GM21825 (cell line): ENCODE measurements at regions not wholly inside any gene's neighbourhood (a gene's known extent, or its start where the extent isn't known, plus 50 kb on each side); places are given as distances from the start of the nearest gene placed in this dataset.
"Not testable (repeated sequence)": the region's sequence is repeated elsewhere in the genome, so short reads cannot be mapped to it uniquely, and the experiment has no call there.

ENCODE experiments used
- ATAC-seq: cut with Tn5 transposase; IDR thresholded peaks from one replicate; pipeline ENCODE4 v1.9.1; 2021; ENCODE audit warnings: mild to moderate bottlenecking, moderate library complexity; ENCODE audit not compliant: unreplicated experiment

DNA sequence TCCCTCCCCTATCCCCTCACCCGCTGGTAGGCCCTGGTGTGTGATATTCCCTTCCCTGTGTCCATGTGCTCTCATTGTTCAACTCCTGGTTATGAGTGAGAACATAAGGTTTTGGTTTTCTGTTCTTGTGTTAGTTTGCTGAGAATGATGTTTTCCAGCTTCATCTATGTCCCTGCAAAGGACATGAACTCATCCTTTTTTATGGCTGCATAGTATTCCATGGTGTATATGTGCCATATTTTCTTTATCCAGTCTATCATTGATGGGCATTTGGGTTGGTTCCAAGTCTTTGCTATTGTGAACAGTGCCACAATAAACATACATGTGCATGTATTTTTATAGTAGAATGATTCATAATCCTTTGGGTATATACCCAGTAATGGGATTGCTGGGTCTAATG is 217.8 kb downstream of the TLE3 start:
- not testable (repeated sequence) for ATAC-seq

DNA sequence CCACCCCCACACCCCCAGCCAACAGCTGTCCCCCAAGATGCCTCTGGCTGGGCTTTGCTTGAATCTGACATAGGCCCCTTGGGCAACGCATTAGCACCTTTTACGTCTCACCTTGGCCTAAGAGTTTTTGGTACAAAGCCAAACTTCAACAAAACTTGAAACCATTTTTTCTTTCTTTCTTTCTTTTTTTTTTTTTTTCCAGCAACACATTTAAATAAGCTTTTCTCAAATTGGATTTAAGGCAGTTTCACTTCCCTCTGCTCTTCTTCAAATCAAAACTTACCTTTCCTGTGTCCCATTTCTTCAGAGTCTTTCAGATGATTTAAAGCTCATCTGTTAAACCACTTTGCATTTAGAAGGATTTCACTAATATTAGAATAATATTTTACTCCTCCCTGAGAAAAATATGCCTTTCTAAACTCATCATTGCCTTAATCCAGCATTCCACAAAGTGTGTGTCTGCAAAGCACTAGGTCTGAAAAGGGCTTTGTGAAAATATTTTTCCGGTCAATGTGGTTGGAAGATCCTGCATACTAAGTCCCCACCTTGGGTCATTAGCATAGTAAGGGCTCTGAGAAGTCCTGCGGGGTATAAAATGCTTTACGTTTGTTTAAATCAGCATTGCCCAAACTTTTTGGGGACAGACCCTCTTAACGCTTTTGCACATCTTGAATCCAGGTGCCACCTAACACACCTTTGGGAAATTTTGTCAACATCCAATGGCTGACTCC is 217.0 kb downstream of the TLE3 start:
- no peak for ATAC-seq

DNA sequence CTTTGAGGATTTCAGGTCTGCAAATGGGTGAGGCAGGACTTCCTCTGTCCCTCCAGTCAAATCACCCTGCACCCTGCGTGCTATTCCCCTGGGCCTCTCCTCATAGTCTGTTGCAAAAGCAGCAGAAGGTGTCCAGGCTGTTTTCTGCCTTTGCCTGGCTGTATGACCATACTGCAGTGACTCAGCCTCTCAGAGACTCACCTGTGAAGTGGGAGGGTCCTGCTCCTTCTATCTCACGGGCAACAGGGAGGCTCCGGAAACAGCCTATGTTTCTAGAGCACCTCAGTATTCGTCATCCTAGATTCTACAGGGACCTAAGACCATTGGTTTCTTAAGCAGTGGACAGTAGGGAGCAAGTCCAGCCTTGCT is 216.4 kb downstream of the TLE3 start:
- no peak for ATAC-seq

DNA sequence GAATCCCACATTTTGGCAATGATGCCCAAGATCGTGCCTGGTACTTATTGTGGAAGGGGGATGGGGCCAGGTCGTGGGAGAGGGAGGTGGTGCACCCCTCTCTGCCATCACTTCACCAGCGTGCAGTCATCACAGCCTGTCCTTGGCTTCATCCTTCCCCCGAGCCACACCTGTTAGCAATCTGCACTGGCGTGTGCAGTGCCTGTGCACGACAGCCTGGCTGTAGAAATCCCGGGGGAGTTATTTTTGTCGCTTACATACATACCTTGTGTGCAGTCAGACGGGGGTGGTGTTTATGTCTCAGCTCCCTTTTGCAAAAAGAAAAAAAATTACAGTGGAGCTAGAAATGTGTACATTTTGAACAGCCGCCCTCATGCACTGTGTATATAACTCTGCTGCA is 216.0 kb downstream of the TLE3 start:
- no peak for ATAC-seq

DNA sequence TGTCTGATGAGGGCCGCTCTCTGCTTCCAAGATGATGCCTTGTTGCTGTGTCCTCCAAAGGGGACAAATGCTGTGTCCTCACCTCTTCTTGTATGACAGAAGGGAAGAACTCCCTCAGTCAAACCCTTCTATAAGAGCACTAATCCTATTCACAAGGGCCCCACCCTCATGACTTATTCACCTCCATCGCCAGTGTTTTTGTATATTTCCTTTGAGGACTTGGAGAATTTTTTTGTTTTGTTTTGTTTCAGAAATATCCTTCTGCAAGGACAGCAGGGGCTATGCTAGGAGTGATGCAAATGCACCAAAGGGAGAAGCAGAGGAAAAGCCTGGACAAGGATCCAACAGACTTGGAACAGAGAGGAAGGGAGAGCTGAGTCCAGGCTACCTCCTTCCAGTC is 214.4 kb downstream of the TLE3 start:
- ATAC-seq: no peak

DNA sequence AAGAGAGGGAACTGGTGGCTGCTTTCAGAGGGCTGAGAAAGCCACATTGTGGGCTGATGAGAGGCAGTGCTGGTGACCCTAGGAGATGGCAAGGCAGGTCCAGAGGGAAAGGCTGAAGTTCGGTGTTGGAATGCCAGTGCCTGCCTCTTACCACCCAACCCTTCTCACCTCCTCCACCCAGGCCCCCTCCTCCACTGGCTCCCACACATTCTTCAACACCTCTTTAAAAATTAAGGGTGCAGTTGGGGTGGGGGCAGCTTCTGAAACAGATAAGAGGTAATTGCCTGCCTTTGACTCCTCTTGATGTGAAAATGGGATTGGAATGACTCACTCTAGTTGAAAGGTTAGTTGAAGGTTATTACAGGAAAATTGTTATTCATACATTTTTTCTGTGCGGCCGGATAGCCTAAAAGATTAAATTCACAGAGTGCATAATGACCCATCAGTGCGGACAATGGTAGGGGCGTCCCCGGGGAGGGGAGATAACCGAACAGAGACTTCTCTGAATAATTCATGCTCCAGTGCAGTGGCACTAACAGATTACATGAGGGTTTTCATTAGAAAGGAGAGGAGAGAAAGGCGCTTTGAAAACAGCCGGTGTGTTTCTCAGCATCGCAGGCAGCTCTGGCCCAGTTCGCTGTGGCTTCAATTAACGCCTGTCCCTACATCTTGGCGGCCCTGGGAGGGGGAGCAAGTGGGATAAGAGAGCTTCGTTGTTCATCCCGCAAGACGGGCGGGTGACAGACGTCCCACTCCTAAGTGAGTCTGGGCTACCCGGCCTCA is 212.4 kb downstream of the TLE3 start:
- ATAC-seq: no peak

DNA sequence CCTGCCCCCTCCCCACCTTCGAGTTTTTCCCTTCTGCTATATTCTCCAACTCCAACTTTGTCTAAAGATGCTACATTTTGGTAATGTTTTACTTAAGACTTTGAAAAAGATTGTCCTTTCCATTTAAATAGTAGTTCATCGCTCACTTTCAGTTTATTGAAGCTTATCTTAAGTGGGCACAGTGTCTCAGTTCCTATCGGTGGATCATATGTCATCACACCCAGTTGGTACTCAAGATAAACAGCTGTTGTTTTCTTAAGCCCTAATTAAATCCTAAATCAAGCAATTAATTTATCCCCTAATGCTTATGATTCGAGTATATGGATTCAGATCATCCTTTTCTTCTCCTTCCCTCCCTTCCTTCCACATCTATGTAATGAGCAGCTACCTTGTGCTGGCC is 210.7 kb downstream of the TLE3 start:
- no peak for ATAC-seq

DNA sequence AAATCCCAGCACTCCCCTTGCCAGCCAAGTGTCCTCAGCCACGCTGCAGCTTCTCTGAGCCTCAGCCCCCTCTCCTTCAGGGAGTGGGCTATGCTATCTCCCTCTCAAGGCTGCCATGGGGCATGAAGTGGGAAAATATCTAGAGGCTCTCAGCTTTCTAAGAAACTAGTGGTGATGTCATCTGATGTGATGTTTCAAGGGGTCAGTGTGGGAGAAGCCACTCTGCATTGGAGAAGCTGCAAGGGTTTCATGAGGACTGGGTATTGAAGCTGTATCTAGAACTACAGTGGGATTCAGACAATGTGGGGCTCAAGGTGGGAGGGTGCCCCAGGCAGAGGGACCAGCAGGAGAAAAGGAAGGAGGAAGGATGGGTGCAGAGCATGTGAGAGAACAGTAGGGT is 210.2 kb downstream of the TLE3 start:
- ATAC-seq: no peak

DNA sequence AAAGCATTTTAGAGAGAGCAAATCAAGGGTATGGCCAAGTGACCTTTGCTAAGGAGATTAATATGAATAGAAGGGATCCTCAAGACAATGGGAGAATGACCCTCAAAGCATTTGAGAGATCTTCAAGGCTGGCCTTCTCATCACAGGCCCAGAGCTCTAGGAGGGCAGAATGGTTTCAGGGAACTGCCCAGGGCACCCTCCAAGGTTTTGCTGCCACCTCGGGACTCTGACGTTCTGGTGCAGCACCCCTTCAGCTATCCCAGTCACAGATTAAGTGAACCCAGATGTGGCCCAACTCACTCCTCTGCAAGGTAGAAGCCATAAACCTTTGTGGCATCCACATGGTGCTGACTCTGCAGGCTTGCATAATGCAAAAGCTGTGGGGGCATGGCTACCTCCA is 209.3 kb downstream of the TLE3 start:
- ATAC-seq: no peak

DNA sequence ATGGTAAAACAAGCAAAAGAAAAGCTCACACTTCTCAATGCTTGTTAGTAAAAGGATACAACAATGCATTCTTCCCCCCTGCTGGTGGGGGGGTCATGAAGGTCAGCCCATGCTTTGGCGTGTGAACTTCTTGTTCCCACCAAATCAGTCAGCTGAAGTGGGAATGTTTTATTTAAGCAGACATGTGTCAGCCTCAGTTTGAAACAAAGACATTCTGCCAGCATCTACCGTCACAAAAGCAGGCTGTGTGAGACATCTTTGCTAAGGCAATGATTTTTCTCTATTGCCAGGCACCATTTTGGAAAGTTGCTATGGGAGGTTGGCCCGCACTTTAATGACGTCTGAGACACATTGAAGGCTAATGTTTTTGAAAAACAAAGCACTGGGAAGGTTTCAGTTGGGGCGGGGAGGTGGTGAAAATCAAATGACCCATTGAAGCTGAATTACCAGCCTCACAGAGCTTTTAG is 206.6 kb downstream of the TLE3 start:
- no peak for ATAC-seq

DNA sequence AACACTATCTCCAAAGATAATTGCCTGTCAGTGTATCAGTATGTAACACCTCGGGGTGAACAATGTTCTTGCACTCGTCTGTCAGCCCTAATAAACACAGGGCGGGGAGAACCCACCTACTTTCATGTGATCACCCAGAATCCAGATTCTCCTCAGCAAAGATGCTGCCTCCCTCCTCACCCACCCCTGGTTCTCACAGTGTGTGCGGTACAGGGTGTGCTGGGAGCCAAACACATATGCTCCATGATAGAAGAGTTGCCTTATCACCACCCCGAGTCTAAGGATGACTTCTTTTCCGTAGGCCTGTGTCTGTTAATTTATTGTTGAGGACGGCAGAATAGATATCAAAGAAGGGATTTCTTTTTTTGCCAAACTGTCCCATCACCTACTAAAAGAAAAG is 206.1 kb downstream of the TLE3 start:
- ATAC-seq: no peak

DNA sequence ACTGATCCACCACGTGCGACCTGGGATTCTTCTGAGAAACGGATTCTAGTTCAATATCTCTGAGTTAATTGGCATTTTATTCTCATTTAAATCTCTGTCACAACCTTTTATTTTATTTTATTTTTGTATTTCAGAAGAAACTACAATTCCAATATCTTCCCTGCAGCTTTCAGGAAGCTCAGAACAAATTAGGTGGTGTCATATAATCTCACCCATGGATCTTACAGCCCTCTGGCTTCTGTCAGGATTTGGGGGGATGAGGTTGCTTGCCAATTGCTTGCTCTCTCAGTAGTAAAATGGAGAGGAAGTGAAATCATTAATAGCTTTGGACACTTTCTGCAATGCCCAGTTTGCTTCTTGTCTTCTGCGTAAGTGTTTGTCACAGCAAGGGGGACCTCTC is 205.4 kb downstream of the TLE3 start:
- ATAC-seq: no peak

DNA sequence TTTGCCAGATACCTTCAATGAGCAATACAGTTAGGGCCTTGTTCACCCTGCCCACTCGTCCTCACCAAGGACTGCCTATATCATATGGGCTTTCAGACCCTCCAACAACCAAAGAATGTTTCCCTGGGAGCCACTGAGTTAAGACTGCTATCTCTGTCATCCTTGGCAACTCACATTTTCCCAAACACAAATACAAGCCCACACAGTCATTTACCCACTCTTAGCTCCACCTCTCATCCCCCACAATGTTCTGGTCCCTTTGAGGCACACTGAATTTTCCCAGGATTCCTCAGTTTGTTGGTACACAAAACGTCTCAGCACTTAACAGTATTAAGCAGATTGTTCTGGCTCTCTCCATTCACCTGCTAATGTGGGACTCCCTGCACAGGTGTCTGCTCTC is 204.6 kb downstream of the TLE3 start:
- ATAC-seq: no peak

DNA sequence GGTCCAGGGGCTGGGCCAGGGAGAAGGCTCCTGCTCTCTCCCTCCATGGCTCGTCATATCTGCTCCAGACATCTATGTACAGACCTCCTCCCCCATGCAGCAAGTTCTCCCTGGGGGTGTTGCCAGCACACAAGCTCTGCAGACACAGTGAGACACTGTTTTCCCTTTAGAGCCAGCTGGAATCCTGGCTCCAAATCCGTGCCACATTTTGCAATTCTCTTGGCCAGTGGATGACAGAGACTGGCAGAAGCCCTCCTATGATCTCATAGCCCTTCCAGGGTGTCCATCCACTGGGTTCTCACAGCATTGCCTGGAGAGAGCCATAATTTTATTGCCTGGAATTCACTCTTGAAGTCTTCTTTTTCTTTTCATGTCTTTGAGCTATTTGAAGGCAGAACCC is 203.9 kb downstream of the TLE3 start:
- ATAC-seq: no peak

DNA sequence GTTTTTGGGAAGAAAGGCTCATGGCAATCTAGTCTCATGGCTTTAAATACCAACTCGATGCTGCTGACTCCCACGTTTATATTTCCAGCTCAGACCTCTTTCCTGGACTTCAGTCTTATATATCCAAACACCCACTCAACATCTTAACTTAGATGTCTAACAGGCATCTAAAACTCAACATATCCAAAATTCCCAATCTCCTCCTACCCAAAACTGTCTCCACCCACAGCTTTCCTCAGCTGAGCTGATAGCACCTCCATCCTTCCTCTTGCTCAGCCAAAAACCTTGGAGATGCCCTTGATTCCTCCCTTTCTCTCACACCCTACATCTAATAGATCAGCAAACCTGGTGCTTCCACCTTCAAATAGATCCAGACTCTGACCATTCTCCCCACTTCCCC is 202.5 kb downstream of the TLE3 start:
- ATAC-seq: no peak

DNA sequence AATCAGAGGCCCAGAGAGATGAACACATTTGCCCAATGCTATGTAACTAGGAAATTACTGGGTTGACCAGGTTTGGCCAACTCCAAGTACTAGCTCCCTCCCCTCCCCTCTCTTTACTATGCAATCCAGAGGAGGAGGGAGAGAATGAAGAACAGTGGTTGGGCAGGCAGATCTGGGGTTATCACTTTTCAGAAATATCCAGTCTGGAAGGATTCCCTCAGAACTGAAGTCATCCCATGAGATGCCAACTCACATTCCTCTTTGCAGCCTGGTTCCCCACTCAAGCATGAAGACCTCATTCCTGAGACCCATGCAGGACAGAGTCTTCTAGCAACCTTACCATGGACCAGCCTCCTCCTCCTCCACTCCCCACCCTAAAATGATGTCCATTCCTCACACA is 201.1 kb downstream of the TLE3 start:
- ATAC-seq: no peak

DNA sequence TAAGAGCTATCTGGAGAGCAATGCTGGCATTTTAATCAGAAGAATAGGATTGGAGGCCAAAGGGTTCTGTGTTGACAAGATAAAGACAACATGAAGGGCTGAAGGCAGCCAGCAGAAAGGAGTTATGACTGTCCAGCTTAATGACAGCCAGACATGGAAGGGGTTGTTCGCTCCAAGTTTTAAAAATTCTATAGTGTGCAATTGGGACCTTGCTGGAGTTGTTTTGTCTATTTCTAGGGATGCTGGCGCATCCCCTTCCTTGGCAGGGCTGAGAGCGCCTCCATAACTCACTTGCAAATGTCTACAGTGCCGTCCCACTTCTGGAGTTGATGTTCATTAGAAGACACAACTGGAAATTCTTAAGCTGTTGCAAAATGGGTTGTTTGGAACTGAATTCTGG is 200.7 kb downstream of the TLE3 start:
- ATAC-seq: no peak

DNA sequence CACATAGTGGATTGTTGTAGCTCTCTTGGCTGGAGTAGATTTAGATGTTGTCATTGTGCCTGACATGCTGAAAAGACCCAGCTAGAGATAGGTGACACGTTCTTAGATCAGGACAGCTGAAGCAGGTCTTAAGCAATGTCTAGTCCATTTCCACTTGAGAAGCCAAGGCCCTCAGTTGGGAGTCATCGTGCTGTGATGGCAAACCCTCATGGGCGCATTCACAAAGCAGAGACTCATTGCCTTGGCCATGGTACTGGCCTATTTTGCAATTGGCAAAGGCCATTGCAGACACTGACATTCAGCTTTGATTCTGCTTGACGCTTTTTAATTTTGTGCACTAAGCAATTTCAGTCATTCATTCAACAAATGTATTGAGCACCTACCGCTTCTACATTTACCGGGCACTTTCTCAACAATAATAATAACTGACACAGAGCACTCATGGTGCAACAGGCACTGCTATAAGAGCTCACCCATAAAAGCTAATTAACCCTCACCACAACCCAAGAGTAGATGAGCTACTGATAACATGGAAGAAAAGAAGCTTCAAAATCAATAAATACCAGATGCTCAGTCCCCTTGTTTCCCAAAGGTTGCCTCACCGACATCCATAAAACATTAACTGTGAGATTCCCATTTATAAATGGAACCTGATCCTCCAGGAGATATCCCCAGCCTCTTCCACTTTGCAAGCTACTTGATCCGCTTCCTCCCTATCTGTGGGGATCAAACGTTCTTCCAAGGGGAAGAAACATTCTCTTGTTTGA is 200.1 kb downstream of the TLE3 start:
- ATAC-seq: no peak

DNA sequence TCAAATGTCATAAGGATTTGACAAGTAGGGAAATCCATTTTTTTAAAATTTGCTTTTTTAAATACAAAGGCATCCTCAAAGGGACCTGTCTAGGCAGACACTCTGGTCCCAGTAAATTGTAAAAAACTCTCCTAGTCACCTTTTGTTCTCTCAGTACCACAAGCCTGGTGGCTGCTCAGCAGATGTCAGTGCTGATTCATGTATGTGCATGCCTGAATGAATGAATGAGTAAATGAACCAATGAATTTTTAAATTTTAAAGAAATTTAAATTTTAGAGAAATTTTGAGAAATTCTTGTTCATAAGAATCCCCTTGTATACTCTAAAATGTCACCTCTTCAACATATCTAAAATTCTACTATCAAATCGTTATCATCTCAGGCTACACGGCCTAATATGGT is 199.5 kb downstream of the TLE3 start:
- no peak for ATAC-seq

DNA sequence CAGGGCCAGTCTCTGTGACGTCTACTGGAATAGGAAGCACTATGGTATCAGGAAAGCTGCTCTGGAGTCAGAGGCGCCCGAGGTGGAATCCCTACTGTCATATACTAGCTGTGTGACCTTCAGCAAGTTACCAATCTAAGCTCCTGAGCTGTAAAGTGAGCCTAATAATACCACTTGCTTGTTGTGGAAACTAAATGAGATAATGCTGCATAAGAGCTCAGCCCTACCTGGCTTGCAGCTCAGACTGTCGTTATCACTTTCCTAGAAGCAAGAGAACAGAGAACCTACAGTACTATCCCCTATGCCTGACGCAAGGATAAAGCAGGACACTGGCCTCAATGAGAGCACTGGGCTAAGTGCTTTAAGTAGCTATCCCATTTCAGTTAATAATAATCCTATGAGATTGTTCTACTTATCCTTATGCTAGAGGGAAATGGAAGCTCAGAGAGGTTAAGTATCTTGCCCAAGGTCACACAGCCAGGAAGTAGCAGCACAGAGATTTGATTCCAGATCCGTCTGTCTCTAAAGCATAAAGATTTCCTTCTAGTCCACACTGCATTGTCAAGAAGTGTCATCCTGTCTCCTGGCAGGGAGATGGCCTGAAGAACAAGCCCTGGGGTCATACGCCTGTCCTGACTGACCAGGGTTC is 195.2 kb downstream of the TLE3 start:
- ATAC-seq: no peak
